ENCODE measurements at regions not wholly inside any gene's neighbourhood (a gene's known extent, or its start where the extent isn't known, plus 50 kb on each side); places are given as distances from the start of the nearest gene placed in this dataset.

GRCh38 chr15:61339516-61339915 lies 110.4 kb upstream of the RORA start:
- TF ChIP-seq, protein P1, sequence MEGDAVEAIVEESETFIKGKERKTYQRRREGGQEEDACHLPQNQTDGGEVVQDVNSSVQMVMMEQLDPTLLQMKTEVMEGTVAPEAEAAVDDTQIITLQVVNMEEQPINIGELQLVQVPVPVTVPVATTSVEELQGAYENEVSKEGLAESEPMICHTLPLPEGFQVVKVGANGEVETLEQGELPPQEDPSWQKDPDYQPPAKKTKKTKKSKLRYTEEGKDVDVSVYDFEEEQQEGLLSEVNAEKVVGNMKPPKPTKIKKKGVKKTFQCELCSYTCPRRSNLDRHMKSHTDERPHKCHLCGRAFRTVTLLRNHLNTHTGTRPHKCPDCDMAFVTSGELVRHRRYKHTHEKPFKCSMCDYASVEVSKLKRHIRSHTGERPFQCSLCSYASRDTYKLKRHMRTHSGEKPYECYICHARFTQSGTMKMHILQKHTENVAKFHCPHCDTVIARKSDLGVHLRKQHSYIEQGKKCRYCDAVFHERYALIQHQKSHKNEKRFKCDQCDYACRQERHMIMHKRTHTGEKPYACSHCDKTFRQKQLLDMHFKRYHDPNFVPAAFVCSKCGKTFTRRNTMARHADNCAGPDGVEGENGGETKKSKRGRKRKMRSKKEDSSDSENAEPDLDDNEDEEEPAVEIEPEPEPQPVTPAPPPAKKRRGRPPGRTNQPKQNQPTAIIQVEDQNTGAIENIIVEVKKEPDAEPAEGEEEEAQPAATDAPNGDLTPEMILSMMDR (IDR thresholded peaks at IDR 0.05), result no peak
- no peak for TF ChIP-seq POLR2A (IDR thresholded peaks at IDR 0.05)
